HG03439 (cell line): ENCODE measurements at regions not wholly inside any gene's neighbourhood (a gene's known extent, or its start where the extent isn't known, plus 50 kb on each side); places are given as distances from the start of the nearest gene placed in this dataset.
"Not testable (repeated sequence)": the region's sequence is repeated elsewhere in the genome, so short reads cannot be mapped to it uniquely, and the experiment has no call there.

Source experiments
- ATAC-seq: cut with Tn5 transposase; IDR thresholded peaks from one replicate; pipeline ENCODE4 v1.9.1; 2021; ENCODE audit warnings: mild to moderate bottlenecking, moderate library complexity; ENCODE audit not compliant: unreplicated experiment

DNA sequence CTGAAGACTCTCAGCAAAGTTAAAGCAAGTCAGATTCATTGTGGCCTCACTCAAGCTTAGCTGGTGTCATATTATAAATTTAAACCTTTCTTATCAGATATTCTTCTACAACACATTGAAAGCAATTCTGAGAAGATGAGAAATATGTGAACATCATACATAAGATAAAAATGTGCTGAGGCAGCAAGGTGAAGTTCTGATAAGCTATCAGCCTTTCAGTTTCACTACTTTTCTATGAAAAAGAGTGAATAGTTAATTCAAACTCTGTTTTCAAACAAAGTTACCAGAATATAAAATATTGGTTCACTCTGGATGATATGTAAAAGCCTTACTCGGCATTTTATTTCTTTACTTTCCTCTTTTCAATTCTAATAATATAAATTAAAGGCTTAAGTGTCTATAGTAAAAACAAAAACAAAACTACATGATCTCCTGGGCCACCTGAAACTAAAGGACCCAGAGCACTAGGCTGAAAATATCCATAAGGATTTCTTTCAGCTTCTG lies 824.4 kb downstream of the MTRR start:
- no peak for ATAC-seq

- ATAC-seq: no peak
Observed at GRCh38 chr5:8694545-8694944, 825.6 kb downstream of the MTRR start.

DNA sequence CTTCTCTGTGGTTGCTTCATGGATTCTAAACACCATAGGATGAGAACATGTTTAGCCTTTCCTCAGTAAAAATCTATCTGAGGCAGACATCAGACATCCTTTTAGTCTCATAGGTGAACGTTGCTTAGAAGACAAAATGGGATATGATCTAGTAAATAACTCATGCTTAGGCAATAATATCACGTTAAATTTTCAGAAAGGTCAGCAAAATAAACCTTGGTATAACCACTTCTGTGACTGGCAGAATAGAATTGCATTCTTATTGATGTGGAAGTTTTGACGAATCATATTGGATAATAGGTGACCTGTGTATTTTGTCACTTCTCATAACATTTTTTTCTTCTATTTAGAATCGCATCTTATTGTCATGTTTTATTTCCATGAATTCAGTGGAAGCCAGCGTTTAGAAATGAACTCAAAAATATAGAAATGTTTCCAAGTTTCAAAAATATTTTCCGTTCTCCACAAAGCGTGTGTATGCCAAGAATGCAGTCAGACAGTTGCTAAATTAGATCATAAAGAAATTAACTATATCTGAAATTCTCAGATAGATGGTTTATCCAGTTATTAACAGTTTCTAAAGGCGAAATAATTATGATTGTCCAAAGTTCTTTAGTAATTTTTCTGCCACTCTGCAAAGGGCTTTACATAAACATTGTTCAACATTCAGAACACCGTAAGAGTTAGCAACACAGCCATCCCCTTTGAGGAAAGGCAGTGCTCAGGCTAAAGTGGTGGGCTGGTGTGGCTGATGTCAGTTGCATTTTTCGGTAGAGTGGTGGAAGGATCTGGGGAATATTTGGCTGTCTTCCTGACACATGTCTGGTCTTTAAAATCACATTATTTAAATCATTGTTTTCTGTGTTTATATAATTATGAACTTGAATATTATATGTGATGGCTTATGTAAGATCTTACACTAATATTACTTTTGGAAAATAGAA lies 827.2 kb downstream of the MTRR start:
- ATAC-seq: no peak

GRCh38 chr5:8700222-8700621 lies 831.3 kb downstream of the MTRR start:
- no peak for ATAC-seq

DNA sequence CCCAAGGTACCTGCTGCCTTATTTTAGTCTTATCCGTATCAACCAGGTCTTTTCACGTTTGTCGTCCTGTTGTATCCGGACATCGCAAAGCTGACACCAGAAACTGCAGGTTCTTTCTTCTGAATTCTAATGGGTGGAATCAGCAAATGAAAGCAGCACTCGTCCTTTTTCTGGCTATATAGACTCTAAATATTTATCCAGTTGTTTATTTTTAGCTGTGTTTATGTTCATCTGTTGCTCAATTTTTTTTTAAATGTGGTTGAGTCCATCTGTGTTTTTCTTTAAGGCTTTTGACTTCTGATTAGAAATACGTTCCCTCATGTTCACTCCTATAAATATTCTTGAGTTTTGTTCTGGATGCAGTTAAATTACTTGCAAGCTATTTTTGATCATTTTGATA lies 831.7 kb downstream of the MTRR start:
- no peak for ATAC-seq

DNA sequence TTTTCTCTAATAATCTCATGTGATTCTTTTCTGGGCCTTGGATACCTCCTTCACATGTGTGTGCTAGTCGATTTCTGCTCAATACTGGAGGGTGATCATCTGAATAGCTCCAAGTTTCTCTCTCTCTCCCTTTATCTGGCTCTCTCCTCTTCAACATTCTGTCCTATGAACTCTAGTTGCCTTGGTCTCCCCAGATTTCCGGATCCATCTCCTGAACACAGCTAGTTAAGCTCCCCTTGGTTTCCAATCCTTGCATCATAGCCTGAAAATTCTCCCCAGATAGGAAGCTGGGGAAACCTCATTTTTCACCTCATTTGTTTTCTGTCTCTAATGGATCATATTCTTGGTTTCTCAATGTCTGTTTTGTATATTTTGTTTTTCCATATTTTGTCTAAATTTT lies 832.3 kb downstream of the MTRR start:
- ATAC-seq: no peak

DNA sequence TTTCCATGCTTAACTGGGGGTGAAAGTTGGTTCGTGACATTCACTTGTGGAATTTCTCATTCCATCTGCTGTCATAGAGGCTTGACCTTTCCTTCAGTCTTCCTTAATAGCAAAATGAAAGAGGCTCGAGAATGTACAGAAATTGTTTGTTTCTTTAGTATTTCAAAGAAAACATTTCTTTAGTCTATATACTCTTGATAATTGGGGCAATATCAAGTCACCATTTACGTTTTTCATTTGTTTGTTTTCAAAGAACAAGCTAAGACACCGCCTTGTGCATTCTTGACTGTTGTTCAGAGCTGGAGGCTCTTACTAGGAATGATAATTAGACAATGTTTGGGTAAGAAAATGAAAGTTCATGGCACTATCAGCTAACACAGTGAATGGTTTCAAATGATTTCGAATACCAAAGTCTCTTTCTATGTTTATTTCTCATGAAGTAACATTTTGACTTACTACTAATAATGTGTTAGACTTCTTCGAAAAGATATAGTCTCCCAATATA lies 835.4 kb downstream of the SEMA5A start:
- ATAC-seq: no peak

DNA sequence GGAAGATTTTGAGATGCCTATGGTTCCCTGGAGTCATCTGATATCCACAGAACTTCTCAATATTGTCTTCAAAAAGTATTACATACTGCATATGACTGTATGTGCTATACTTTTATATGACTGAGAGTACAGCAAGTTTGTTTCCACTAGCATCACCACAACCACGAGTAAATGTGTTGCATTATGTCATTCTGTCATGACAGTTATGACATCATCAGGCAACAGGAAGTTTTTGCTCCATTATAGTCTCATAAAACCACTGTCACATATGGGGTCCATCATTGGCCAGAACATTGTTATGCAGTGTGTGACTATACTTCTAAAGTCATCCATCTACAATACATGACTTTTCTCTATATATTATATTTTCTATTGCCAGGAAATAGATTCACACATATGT lies 831.7 kb downstream of the SEMA5A start:
- no peak for ATAC-seq

GRCh38 chr5:8714861-8715260 lies 831.0 kb downstream of the SEMA5A start:
- ATAC-seq: no peak

DNA sequence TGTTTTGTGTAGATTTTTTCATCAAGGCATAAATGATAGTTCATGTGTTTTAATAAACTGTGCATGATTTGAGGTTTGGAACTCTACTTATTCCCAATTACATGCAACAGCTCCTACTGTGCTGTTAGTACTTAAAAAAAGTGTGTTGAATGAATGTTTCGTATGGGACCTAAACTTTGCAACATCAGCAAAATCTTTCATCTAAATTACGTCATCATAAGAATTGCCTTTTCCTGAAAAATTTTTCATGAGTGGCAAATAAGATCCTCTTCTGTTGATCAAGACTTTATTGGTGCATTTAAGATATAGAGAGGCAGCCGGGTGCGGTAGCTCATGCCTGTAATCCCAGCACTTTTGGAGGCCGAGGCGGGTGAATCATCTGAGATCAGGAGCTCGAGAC lies 826.1 kb downstream of the SEMA5A start:
- no peak for ATAC-seq

DNA sequence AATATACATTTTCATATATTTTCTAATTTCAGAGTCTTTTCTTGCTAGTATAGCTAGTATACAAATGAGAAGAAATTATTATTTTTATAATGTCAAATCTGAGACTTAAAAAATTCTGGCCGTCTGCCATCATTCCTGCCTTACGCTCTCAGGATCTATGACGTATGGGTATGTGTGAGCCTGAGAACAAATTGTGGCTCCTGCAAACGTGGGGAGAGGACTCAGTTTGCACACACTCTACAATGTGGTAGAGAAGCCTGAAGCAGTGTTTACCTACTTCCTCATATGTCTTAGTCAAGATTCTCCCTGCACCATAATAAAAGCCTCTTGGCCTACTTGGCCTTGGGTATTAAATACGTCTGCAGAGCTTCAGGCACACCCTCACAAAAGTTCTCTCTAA lies 825.4 kb downstream of the SEMA5A start:
- ATAC-seq: no peak

- no peak for ATAC-seq
Observed at GRCh38 chr5:8721536-8721935, 824.3 kb downstream of the SEMA5A start.

DNA sequence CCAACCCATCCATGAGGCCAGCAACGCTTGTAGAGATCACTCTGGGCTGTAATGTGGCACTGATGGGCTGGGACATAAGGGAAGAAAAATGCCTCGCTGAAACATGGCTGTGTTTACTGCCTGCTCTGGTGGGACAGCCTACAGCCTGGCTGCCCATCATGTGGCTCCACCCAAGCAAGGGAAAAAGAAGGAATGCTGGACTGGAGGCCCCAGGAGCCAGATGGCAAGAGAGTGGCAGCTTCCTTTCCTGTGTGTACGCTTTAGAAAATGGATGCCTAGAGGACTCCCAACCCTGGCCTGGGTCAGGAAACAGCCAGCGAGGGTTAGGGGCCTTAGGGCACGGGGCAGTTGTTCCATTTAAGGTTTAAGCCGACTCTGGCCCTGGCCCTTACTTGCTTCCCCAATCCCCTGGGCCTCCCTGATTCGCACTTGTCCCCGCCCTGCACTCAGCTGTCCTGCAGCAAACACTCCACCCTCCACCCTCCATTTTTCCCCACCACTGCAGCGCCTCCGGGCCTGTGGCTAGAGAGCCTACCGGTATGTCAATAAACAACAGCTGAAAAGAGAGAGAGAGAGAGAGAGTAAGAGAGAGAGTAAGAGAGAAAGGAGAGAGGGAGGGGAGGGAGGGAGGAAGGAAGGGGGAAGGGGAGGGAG lies 819.4 kb downstream of the SEMA5A start:
- no peak for ATAC-seq

DNA sequence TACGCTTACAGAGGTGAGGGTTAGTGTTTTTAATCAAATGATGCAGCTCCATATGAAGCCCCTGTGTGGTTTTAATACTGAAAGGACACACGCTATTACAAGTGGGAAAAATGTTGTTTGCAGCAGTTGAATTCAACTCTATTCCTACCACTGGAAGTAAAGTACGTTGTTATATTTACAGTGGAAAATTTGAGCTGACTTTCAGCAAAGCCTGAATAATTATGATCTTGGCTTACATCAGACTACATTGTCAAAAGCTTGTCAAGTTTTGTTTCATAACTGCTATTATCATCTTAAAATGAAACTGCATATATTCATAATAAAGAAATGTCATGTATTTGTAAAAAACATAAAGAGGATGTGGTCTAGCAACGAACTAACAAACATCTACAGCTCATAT lies 818.5 kb downstream of the SEMA5A start:
- ATAC-seq: no peak

- no peak for ATAC-seq
Observed at GRCh38 chr5:8729437-8729836, 816.4 kb downstream of the SEMA5A start.

- ATAC-seq: no peak
Observed at GRCh38 chr5:8730194-8730593, 815.7 kb downstream of the SEMA5A start.

- not testable (repeated sequence) for ATAC-seq
Observed at GRCh38 chr5:8731110-8731509, 814.8 kb downstream of the SEMA5A start.

DNA sequence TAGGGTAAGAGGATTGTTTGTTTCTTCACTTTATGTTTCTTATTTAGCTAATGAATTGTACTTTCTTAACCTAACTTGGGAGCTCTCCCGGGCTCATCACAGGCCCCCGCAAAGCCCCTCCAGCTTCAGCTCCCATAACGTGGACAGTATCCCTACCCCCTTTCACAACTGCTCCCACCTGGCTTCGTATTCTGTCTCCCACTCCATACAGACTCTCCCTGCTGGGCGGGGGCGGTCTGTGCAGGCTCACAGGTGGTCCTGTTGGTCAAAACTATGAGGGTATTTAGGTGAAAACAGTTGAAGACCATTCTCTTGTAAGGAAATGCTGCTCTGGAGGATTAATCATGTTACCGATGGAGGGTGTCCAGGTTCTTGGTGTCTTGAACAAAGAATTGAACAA lies 805.3 kb downstream of the SEMA5A start:
- no peak for ATAC-seq

- ATAC-seq: no peak
Observed at GRCh38 chr5:8749556-8749955, 796.3 kb downstream of the SEMA5A start.

DNA sequence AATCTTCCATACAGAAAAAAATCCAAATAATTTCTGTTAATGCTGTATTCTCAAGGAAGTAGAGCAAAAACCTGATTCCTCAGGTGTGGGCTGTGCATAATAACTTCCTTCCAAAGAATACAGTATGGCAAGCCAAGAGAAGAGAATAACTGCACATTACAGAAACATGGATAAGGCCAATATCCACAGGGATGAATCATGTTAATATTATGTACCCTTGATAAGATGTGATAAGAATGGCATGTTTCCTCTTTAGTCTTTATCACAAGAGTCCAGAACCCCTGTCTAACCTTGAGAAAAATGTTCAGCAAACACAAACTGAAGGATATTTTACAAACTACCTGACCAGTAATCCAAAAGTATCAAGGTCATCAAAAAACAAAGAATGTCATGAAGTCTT lies 795.8 kb downstream of the SEMA5A start:
- no peak for ATAC-seq

DNA sequence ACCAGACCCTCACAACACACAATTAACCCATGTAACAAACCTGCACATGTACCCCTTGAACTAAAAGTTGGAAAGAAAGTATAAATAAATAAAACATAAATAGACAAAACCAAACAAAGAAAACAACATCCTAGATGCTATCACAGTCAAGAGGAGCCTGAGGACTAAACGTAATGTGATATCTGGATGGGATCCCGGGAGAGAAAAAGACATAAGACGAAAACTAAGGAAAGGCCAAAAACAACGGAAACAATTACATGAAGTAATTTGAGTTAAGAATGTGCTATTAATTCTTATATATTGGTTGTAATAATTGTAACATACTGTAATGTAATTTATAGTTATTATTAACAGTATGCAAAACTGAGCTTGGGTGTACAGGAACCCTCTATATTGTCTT lies 793.9 kb downstream of the SEMA5A start:
- ATAC-seq: no peak

- ATAC-seq: no peak
Observed at GRCh38 chr5:8752595-8752994, 793.3 kb downstream of the SEMA5A start.
